Raji (cell line): ENCODE measurements at regions not wholly inside any gene's neighbourhood (a gene's known extent, or its start where the extent isn't known, plus 50 kb on each side); places are given as distances from the start of the nearest gene placed in this dataset.

ENCODE experiments used
- POLR2A ChIP-seq: IDR thresholded peaks from 2 replicates; pipeline ENCODE4 v1.6.1; 2011; ENCODE audit warnings: low read depth, low read length, control low read depth; ENCODE audit not compliant: insufficient read depth

GRCh38 chr9:129317179-129318011, 139.3 kb upstream of the IER5L start:
- TF ChIP-seq POLR2A: no peak

- no peak for TF ChIP-seq POLR2A
Observed at GRCh38 chr9:129316281-129317030, 138.4 kb upstream of the IER5L start.

GRCh38 chr9:129313331-129313955, 135.4 kb upstream of the IER5L start:
- no peak for TF ChIP-seq POLR2A

GRCh38 chr9:129312251-129313122, 134.4 kb upstream of the IER5L start:
- no peak for TF ChIP-seq POLR2A

GRCh38 chr9:129311643-129312042, 133.6 kb upstream of the IER5L start:
- no peak for TF ChIP-seq POLR2A

- no peak for TF ChIP-seq POLR2A
Observed at GRCh38 chr9:129310666-129311350, 132.7 kb upstream of the IER5L start.

GRCh38 chr9:129309906-129310305, 131.8 kb upstream of the IER5L start:
- no peak for TF ChIP-seq POLR2A

- TF ChIP-seq POLR2A: no peak
Observed at GRCh38 chr9:129309041-129309430, 131.0 kb upstream of the IER5L start.

GRCh38 chr9:129307227-129307970, 129.3 kb upstream of the IER5L start:
- no peak for TF ChIP-seq POLR2A

GRCh38 chr9:129306318-129306973, 128.4 kb upstream of the IER5L start:
- no peak for TF ChIP-seq POLR2A

- no peak for TF ChIP-seq POLR2A
Observed at GRCh38 chr9:129305246-129305645, 127.2 kb upstream of the IER5L start.

- TF ChIP-seq POLR2A: no peak
Observed at GRCh38 chr9:129301941-129302340, 123.9 kb upstream of the IER5L start.

- no peak for TF ChIP-seq POLR2A
Observed at GRCh38 chr9:129291041-129291501, 113.0 kb upstream of the IER5L start.

GRCh38 chr9:129290606-129291005, 112.5 kb upstream of the IER5L start:
- TF ChIP-seq POLR2A: no peak

- no peak for TF ChIP-seq POLR2A
Observed at GRCh38 chr9:129289883-129290282, 111.8 kb upstream of the IER5L start.
